ENCODE measurements at regions not wholly inside any gene's neighbourhood (a gene's known extent, or its start where the extent isn't known, plus 50 kb on each side); places are given as distances from the start of the nearest gene placed in this dataset.
"Not testable (repeated sequence)": the region's sequence is repeated elsewhere in the genome, so short reads cannot be mapped to it uniquely, and the experiment has no call there.

- H3K4me3 ChIP-seq (ENCODE audit: low read depth, low read length) = no peak overlapping the region
- DNase-seq (ENCODE audit: low read depth) = no peak
These were observed 194.4 kb downstream of the GIPC2 start for GRCh38 chr1:78240191-78240590.

DNA sequence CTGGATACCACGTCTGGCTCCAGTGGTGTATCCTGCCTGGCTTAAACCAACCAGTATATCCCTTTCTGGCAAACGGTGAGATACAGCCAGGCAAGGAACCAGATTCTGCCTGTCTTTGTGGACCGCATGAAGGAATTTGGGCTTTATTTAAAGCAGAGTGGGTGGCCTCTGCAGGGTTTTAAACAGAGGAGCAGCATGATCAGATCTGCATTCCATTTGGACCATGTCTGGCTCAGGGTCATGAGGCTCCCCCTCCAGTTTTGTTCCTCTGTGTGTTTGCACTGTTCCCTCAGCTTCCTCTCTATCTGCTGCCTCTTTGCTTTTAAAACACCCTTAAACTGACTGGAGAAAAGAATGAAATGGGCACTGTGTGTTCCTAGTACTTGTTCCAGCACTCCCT, 195.0 kb downstream of the GIPC2 start:
- DNase-seq (ENCODE audit: low read depth) = no peak
- H3K4me3 ChIP-seq (ENCODE audit: low read depth, low read length) = no peak overlapping the region

DNA sequence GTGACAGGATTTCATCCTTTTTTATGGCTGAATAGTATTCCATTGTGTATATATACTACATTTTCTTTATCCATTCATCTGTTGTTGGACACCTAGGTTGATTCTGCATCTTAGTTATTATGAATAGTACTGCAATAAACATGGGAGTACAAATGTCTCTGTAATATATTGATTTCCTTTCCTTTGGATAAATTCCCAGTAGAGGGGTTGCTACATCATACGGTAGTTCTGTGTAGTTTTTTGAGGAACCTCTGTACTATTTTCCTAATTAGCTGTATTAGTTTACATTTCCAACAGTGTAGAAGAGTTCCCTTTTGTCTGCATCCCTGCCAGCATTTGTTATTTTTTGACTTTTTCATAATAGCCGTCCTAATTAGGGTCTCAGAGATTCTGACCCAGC, 201.3 kb downstream of the GIPC2 start:
- no peak overlapping the region for H3K4me3 ChIP-seq (ENCODE audit: low read depth, low read length)
- DNase-seq (ENCODE audit: low read depth) = no peak

- DNase-seq (ENCODE audit: low read depth) = no peak
- H3K4me3 ChIP-seq (ENCODE audit: low read depth, low read length) = no peak overlapping the region
These were observed 204.4 kb downstream of the GIPC2 start for GRCh38 chr1:78250201-78250600.

GRCh38 chr1:78254517-78254916, 208.8 kb downstream of the GIPC2 start:
- DNase-seq (ENCODE audit: low read depth) = peak; percentile 79

GRCh38 chr1:78255383-78255782, 209.6 kb downstream of the GIPC2 start:
- no peak for DNase-seq (ENCODE audit: low read depth)

More at GRCh38 chr1:78254517-78254916, 208.8 kb downstream of the GIPC2 start:
- no peak overlapping the region for H3K4me3 ChIP-seq (ENCODE audit: low read depth, low read length)

DNA sequence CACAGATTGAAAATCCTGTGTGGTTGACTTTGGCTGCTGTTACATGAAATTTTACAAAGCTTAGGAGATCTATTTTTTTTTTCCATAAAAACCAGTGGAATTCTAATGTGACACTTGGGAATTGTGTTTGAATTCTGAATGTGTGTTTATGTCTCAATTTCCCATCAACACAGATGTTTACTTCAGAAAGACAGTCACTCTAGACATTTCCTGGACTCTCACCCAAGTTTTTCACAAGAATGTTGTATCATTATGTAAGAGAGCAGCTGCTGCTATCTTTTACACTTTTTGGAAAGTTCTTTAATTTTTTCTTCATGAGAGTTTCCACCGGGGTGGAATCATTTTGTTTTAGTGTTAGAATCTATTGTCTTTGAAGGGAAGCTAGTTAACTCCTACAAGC, 210.1 kb downstream of the GIPC2 start:
- no peak for DNase-seq (ENCODE audit: low read depth)
- no peak overlapping the region for H3K4me3 ChIP-seq (ENCODE audit: low read depth, low read length)

More at GRCh38 chr1:78255383-78255782, 209.6 kb downstream of the GIPC2 start:
- no peak overlapping the region for H3K4me3 ChIP-seq (ENCODE audit: low read depth, low read length)

DNA sequence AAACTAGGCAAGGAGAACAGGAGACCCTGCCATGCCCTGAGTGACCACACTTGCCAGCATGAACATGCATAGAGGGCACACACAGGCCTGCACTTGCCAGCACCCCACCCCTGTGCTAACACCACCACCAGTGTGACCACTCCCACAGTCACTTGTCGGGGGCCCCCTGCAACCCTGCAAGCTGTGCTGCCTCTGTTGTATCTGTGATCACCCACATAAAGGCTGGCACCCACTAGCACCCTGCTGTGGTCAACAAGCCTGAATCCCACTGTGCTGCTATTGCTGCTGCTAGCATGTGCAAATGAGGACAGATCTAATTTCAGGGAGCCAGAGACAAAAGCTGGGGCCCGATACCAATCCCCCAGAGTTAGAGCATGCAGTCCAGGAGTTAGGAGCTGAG, 217.7 kb downstream of the GIPC2 start:
- no peak for DNase-seq (ENCODE audit: low read depth)
- no peak overlapping the region for H3K4me3 ChIP-seq (ENCODE audit: low read depth, low read length)

DNA sequence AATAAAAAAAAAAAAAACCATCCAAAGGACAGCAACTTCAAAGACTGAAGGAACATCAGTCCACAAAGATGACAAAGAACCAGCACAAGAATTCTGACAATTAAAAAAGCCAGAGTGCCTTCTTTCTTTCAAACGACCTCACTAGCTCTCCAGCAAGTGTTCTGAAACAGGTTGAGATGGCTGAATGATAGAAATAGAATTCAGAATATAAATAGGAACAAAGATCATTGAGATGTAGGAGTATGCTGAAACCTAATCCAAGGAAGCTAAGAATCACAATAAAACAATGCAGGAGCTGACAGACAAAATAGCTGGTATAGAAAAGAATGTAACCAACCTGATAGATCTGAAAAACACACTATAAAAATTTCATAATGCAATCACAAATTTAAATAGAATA, 218.2 kb downstream of the GIPC2 start:
- DNase-seq (ENCODE audit: low read depth) = no peak
- no peak overlapping the region for H3K4me3 ChIP-seq (ENCODE audit: low read depth, low read length)

DNA sequence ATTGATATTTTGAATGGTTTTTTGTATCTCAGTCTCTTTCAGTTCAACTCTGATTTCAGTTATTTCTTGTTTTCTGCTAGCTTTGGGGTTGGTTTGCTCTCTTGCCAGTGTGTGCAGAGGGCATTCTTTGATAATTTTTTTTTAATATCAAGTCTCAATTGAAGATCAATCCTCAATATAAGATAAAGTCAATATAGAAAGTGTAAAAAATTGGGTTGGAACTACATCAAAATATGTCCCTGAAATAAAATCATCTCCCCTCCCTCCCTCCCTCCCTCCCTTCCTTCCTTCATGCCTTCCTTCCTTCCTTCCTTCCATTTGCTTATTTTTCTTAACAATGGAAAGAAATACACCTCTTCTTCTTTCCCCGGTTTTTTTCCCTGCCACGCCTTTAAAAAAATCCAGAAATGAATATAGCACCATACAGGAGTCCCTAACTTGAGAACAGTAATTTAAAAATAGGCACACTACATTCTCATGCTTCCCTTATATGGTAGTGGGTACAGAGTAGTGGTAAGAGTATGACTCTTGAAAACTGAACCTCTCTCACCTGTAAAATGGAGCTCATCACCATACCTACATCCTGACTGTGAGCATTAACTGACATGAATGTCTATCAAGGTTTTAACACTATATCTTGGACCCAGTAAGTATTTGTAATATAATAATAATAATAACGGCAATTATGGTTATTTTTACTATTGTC, 221.9 kb downstream of the GIPC2 start:
- DNase-seq (ENCODE audit: low read depth) = no peak
- H3K4me3 ChIP-seq (ENCODE audit: low read depth, low read length) = no peak overlapping the region

GRCh38 chr1:78269591-78269990, 221.2 kb upstream of the PTGFR start:
- no peak overlapping the region for H3K4me3 ChIP-seq (ENCODE audit: low read depth, low read length)
- no peak for DNase-seq (ENCODE audit: low read depth)

- not testable (repeated sequence) for DNase-seq (ENCODE audit: low read depth)
These were observed 219.4 kb upstream of the PTGFR start for GRCh38 chr1:78271423-78271822.

DNA sequence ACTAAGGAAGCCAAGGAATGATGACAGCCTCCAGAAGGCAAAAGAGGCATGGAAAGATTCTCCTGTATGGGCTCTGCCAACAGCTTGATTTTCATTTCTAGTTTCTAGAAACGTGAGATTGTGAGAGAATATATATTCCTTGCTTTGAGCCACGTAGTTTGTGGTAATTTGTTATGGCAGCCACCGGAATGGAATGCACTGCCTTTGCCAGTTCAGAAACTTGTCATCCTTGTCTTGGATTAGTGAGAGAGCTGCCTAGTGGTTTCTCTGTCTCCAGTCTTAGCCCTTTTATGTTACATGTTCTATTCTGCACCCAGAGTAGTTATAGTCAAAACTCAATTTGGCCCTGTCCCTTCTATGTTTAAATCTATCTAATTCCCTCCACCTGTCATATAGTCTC, 216.0 kb upstream of the PTGFR start:
- no peak for DNase-seq (ENCODE audit: low read depth)
- H3K4me3 ChIP-seq (ENCODE audit: low read depth, low read length) = no peak overlapping the region

More at GRCh38 chr1:78271423-78271822, 219.4 kb upstream of the PTGFR start:
- H3K4me3 ChIP-seq (ENCODE audit: low read depth, low read length) = not testable (repeated sequence)

DNA sequence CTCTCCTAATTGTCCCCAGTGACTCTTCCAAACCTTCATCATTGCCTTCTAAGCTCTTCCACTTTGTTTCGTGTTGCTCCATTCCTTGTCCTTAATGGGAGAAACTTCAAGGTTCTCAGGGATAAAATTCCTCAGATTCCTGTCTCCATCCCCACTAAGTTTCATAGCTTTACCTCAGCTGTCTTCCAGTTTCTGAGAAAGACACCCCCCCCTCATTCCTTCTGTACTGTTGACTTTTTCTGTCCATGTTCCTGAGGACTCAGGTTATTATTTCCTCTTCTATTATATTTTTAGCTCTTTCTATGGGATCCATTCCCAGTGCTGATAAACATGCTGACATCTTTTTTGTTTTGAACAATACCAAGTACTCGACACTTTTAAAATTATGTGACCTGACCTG, 215.3 kb upstream of the PTGFR start:
- no peak overlapping the region for H3K4me3 ChIP-seq (ENCODE audit: low read depth, low read length)
- no peak for DNase-seq (ENCODE audit: low read depth)

GRCh38 chr1:78275906-78276685, 214.7 kb upstream of the PTGFR start:
- no peak for DNase-seq (ENCODE audit: low read depth)
- H3K4me3 ChIP-seq (ENCODE audit: low read depth, low read length) = no peak overlapping the region

DNA sequence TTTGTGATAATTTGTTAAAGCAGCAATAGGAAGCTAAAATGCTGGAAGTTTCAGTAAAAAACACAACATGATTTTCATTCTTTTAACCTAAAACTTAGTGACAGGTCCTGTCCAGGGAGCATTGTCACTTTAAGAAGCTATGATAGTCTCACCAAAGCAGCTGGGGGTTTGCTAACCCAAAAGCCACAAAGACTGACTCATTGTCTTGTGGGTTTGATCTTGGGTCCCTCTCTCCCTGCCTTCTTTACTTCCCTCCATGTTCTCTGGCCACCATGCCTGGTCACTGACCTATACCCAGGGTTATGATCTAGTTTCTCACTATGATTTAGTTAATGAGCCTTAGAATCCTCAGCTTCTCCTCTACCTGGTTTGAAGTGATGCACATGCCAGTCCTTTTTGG, 213.5 kb upstream of the PTGFR start:
- H3K4me3 ChIP-seq (ENCODE audit: low read depth, low read length) = no peak overlapping the region
- no peak for DNase-seq (ENCODE audit: low read depth)

DNA sequence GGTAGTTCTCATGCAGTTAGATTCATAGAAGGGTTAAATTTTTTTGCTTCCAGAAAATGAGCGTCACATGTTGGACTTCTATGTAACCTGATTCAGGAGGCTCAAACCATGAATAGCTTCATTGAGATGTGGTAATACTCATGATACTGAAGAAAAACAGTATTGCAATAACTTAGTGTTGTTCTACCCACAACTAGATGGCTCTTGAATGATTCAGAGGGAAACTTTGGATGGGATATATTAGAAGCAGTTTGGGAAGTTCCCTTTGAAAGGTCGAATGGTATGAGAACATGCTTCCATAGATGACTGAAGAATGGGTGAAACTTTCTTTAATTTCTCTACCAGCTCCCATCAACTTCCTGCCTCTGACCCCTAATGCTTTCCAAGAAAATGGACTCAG, 211.7 kb upstream of the PTGFR start:
- H3K4me3 ChIP-seq (ENCODE audit: low read depth, low read length) = no peak overlapping the region
- DNase-seq (ENCODE audit: low read depth) = peak; percentile 96

DNA sequence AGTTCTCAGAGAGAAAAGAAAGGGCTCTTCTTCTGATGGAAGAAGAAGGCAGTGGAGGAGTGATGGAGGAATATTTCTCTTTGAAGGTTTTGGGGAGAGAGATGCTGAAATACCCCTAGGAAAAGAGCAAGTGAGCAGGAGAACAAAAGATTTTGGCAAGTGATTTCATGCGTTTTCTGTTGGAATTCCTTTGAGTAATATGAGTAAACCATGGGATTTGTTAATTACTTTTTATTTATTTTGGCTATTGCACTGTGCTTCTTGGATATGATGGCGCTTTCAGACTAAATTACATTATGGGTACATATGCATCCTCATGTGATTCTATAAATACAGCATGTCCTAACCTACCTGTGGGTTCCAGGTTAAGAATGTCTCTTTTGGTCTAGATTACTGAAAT, 210.1 kb upstream of the PTGFR start:
- H3K4me3 ChIP-seq (ENCODE audit: low read depth, low read length) = no peak overlapping the region
- no peak for DNase-seq (ENCODE audit: low read depth)

DNA sequence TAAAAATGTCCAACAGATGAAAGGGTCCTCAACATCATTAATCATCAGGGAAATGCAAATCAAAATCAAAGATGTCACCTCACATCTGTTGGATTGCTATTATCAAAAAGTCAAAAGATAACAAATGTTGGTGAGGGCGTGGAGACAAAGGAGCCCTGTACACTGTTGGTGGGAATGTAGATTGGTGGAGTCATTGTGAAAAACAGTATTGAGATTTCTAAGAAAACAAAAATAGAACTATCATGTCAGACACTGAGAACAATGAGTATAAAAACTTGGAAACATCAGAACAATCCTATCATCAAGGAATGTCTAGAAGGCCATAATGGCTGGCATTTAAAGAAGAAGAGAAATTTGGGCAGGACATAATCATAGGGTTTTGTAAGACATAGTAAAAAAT, 209.2 kb upstream of the PTGFR start:
- DNase-seq (ENCODE audit: low read depth) = no peak
- H3K4me3 ChIP-seq (ENCODE audit: low read depth, low read length) = no peak overlapping the region

DNA sequence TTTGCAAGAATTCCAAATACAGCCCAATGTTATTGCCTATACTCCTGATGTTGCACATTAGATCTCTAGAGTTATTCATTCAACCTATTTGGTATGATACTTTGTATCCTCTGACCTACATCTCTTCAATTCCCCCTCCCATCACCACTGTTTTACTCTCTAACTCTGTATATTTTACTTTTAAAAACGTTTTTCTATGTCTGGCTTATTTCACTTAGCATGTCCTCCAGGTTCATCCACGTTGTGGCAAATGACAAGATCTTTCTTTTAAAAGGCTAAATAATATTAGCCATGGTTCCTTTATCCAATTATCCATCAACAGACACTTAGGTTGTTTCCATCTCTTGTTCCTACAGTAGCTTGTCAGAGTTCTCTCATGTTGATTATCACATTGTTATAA, 207.1 kb upstream of the PTGFR start:
- H3K4me3 ChIP-seq (ENCODE audit: low read depth, low read length) = no peak overlapping the region
- DNase-seq (ENCODE audit: low read depth) = no peak

DNA sequence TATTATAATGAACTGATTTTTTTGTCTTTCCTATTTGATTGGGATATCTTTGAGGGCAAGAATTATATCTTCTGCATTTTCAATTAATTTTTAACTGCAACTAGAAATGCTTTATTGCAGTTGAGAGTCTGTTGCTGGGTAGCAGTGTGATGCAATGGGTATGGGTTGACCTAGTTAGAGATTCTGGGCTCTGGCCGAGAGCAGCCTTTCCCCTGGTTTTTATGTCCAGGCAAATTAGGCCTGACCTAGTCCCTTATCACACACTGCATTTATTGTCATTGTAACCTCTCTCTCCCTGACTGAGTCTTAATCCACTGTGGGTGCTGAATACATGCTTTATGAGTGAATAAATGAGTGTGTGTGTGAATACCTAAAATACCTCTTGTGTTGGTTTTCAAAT, 206.4 kb upstream of the PTGFR start:
- H3K4me3 ChIP-seq (ENCODE audit: low read depth, low read length) = no peak overlapping the region
- no peak for DNase-seq (ENCODE audit: low read depth)

All from skeletal muscle cell (primary cell).